ENCODE measurements at regions not wholly inside any gene's neighbourhood (a gene's known extent, or its start where the extent isn't known, plus 50 kb on each side); places are given as distances from the start of the nearest gene placed in this dataset.

DNA sequence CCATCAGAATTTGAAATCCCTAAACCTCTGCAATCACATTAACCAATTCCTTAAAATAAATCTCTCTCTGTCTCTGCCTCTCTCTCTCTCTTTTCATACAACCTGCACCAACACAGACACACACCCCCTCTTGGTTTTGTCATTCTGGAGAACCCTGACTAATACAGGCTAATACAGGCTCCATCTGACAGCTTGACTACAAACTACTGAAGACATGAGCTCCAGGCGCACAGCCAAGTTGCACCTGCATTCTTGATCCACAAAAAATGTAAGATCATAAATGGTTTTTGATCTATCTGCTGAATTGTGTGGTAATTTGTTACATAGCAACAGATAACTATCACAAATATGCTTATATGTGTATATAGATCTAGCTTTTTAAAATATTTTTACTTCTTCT lies 2414.2 kb downstream of the PCDH7 start:
- no peaks in the 10 kb centered on the region for H3K36me3 ChIP-seq
- no peak overlapping the region for H3K27ac ChIP-seq
- H3K4me3 ChIP-seq = no peak overlapping the region
- H3K27me3 ChIP-seq = no peaks in the 10 kb centered on the region
- ATAC-seq (ENCODE audit: low FRiP score in 2 of 2) (no peak), DNase-seq (no peak)
- no peaks in the 10 kb centered on the region for H3K4me1 ChIP-seq
- H3K9me3 ChIP-seq = no peaks in the 10 kb centered on the region
- TF ChIP-seq POLR2A (IDR thresholded peaks at IDR 0.05) = no peak
- no peak for TF ChIP-seq POLR2AphosphoS5 (IDR thresholded peaks at IDR 0.05)
- TF ChIP-seq, protein P1, sequence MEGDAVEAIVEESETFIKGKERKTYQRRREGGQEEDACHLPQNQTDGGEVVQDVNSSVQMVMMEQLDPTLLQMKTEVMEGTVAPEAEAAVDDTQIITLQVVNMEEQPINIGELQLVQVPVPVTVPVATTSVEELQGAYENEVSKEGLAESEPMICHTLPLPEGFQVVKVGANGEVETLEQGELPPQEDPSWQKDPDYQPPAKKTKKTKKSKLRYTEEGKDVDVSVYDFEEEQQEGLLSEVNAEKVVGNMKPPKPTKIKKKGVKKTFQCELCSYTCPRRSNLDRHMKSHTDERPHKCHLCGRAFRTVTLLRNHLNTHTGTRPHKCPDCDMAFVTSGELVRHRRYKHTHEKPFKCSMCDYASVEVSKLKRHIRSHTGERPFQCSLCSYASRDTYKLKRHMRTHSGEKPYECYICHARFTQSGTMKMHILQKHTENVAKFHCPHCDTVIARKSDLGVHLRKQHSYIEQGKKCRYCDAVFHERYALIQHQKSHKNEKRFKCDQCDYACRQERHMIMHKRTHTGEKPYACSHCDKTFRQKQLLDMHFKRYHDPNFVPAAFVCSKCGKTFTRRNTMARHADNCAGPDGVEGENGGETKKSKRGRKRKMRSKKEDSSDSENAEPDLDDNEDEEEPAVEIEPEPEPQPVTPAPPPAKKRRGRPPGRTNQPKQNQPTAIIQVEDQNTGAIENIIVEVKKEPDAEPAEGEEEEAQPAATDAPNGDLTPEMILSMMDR (IDR thresholded peaks at IDR 0.05) = no peak
- no peak for TF ChIP-seq EP300 (IDR thresholded peaks at IDR 0.05)
- WGBS, 2 donors = 27 to 93% methylated on average over 1 of the region's 1 CpG

DNA sequence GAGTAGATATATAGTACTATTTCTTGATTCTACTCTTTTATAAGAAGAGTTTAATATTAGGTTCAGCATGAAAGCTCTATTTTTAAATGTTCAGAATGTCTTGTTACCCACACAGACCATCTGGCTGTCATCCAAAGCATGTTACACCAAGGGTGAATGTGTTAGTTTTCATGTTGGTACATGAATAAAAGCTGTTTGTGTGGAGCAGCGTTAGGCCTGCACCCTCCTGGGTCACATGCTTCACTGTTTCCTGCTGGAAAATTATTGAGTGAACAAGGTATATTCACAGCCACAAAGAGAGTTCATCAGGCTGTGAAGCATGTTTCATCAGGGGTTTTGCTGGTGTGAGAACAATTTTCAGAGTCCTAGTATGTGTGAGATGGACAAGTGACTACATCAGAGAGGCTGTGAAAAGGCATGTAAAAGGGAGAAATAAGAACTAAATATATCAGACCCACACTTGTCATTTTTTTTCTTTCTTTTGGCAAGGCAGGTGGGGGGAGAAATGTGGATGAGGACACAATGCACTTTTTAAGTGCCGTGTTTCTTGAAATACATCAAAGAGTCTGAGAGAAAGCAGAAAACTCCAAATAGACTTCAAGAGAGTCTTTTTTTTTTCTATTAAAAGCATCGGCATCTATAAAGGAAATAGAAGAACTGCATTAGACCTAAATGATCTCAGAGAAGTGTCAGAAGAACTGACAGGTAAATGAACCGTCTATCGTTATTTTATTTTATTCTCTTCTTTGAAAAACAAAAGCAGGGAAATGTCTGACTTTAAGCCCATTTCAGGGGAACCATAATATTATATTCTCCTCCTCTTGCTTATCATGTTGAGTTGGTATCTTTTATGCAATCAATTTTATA lies 2429.7 kb downstream of the PCDH7 start:
- H3K9me3 ChIP-seq = no peaks in the 10 kb centered on the region
- H3K36me3 ChIP-seq = no peaks in the 10 kb centered on the region
- DNase-seq = no peak
- H3K27ac ChIP-seq = no peak overlapping the region
- TF ChIP-seq EP300 (IDR thresholded peaks at IDR 0.05) = no peak
- no peak for TF ChIP-seq POLR2AphosphoS5 (IDR thresholded peaks at IDR 0.05)
- TF ChIP-seq, protein P1 (IDR thresholded peaks at IDR 0.05) = no peak
- WGBS, 2 donors = 64 to 75% methylated on average over 5 of the region's 5 CpGs
- ATAC-seq (ENCODE audit: low FRiP score in 2 of 2) = no peak
- no peaks in the 10 kb centered on the region for H3K4me1 ChIP-seq
- H3K27me3 ChIP-seq = no peaks in the 10 kb centered on the region
- no peak overlapping the region for H3K4me3 ChIP-seq

DNA sequence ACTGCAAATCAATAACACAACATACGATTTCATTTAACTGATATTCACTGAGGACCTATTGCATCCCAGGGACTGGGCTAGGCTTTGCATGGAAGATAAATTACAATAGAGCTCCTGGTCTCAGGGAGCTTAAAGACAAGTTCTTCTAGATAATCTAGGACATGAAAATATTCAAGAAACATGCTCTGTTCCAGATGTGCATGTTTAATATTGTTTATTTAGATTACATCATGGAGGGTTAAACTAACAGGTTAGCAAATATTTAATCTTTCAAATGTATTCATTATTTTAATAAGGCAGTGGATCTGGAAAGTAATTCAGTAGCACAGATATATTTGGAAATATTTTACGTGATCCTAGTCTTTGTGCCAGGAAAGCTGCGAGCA lies 2430.3 kb downstream of the PCDH7 start:
- no peak for DNase-seq
- Histone ChIP-seq H3K36me3 (no peaks in the 10 kb centered on the region), H3K9me3 (no peaks in the 10 kb centered on the region), H3K27me3 (no peaks in the 10 kb centered on the region), H3K4me1 (no peaks in the 10 kb centered on the region), H3K27ac (no peak overlapping the region), H3K4me3 (no peak overlapping the region)
- ATAC-seq (ENCODE audit: low FRiP score in 2 of 2) = no peak
- WGBS, 2 donors = 84% methylated on average over 3 of the region's 3 CpGs
- no peak for TF ChIP-seq POLR2A (IDR thresholded peaks at IDR 0.05)
- TF ChIP-seq, protein P1 (IDR thresholded peaks at IDR 0.05) = no peak
- no peak for TF ChIP-seq POLR2AphosphoS5 (IDR thresholded peaks at IDR 0.05)
- no peak for TF ChIP-seq EP300 (IDR thresholded peaks at IDR 0.05)

DNA sequence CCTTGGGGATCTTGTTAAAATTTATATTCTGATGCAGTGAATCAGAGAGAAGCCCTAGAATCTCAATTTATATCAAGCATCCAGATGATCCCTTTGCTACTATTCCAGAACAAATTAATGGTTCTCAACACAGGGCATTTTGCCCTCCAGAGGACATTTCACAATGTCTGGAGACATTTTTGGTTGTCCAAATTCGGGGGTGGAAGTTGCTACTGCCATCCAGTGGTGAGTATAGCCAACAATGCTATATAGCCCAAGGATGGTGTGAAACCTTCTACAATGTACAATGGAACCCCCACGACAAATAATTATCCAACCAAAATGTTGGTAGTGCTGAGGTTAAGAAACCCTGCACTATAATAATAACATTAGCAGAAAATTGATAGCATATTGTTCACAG lies 2440.0 kb downstream of the PCDH7 start:
- ATAC-seq (ENCODE audit: low FRiP score in 2 of 2) (no peak), DNase-seq (no peak)
- H3K27me3 ChIP-seq = no peaks in the 10 kb centered on the region
- WGBS, 2 donors = 28 to 41% methylated on average over 2 of the region's 2 CpGs
- no peak overlapping the region for H3K27ac ChIP-seq
- H3K36me3 ChIP-seq = no peaks in the 10 kb centered on the region
- no peaks in the 10 kb centered on the region for H3K9me3 ChIP-seq
- H3K4me1 ChIP-seq = no peaks in the 10 kb centered on the region
- no peak overlapping the region for H3K4me3 ChIP-seq
- TF ChIP-seq POLR2AphosphoS5 (IDR thresholded peaks at IDR 0.05) (no peak), POLR2A (IDR thresholded peaks at IDR 0.05) (no peak)
- TF ChIP-seq, protein P1 (IDR thresholded peaks at IDR 0.05) = peak in 1 of 6 experiments; percentile 8

DNA sequence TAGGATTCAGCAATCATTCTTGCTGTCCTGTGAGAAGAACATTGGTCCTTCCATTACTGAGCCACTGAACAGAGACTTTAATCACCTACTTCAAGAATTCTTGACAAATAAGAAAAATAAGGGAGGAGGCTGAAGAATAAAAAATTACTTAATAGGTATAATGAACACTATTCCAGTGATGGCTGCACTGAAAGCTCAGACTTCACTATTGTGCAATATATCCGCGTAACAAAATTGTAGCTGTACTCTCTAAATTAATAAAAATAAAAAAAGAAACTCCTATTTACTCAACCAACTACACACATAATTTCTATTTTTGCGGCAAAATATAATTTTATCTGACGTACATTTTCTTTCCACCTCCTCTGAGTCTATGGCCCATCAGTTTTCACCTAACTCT lies 2441.0 kb downstream of the PCDH7 start:
- WGBS, 2 donors = 93 to 96% methylated on average over 4 of the region's 4 CpGs
- ATAC-seq (ENCODE audit: low FRiP score in 2 of 2) (no peak), DNase-seq (no peak)
- TF ChIP-seq, protein P1 (IDR thresholded peaks at IDR 0.05) = no peak
- no peak for TF ChIP-seq EP300 (IDR thresholded peaks at IDR 0.05)
- no peak for TF ChIP-seq POLR2AphosphoS5 (IDR thresholded peaks at IDR 0.05)
- TF ChIP-seq POLR2A (IDR thresholded peaks at IDR 0.05) = no peak
- H3K4me3 ChIP-seq = no peak overlapping the region
- H3K27me3 ChIP-seq = no peaks in the 10 kb centered on the region
- no peaks in the 10 kb centered on the region for H3K4me1 ChIP-seq
- no peaks in the 10 kb centered on the region for H3K9me3 ChIP-seq
- H3K27ac ChIP-seq = no peak overlapping the region
- no peaks in the 10 kb centered on the region for H3K36me3 ChIP-seq
